ENCODE measurements at regions not wholly inside any gene's neighbourhood (a gene's known extent, or its start where the extent isn't known, plus 50 kb on each side); places are given as distances from the start of the nearest gene placed in this dataset.

DNA sequence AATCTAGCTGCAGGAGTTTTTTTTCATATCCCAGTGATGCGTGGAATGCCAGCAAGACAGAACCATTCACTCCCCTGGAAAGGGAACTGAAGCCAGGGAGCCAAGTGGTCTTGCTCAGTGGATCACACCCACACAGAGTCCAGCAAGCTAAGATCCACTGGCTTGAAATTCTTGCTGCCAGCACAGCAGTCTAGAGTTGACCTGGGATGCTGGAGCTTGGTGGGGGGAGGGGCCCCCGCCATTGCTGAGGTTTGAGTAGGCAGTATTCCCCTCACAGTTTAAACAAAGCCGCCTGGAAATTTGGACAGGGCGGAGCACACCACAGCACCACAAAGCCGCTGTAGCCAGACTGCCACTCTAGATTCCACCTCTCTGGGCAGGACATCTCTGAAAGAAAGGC is 86.9 kb upstream of the STXBP6 start:
- no peak for DNase-seq

GRCh38 chr14:25134184-25134583 is 84.2 kb upstream of the STXBP6 start:
- DNase-seq = no peak

DNA sequence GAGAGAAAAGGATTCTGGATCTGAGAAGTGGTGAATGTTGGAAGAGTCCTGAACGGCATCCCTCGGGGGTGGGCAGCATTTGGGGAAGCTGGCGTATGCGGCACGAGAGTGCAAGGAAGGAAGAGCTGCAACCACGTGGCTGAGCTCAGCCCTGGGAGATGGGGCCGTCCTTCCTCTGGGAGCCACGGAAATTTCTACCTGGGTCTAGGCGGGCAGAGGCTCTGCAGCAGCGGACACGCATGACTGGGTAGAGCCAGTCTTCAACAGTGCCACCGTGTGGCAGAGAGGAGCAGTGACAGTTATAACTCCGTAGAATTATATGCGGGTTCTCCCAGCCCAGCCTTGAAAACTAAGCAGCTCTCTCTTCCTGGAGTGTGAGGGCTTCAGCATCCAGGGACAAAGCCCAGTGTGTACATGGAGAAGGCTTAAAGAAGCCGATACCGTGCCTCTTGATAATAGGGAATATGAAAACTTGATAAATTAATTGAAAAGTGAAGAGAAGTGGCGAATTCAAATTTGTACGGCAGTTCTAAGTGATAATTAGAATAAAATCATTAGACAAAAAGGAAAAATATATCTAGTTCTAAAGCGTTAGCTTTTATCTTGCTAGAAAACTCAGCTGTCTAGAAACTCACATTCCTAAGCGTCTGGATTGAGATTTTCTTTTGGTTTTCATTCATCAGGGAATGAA is 82.9 kb upstream of the STXBP6 start:
- DNase-seq = peak; percentile 71

GRCh38 chr14:25132094-25132493 is 82.1 kb upstream of the STXBP6 start:
- no peak for DNase-seq

DNA sequence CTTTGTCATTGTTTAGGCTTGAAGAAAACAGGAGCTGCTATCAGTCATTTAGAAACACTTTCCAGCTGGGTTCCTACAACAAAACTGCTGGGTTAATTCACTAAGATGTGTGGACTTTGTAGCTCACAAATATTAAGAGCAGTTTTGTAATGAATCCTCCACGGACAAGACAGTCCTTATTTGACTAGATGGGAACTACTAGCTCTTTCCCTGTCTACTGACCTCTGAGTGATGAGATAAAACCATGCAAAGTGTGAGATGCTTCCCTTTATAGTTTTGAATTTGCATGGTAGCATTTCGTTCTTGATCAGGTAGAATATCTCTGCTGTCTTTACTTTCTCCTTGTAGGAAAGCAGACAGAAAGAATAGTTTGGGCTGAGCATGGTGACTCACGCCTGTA is 72.9 kb upstream of the STXBP6 start:
- DNase-seq = no peak

DNA sequence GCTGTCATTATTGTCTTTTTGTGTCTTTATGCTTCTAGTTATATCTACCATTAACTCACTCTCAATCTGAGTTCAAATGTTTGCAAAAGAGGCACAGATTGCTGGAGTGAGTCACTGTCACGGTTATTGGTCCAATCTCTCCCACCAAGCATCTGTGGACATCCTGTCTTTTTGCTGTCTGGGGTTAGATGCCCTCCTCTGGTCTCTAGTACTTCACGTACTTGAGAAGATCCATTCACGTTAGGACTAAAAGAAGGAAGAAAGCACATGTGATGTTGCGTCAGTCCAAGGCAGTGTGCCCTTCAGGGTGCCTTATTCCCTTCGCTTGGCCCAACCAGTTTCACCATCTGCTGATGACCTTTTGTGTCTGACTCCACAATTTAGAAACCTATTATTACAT is 72.3 kb upstream of the STXBP6 start:
- no peak for DNase-seq

- peak; percentile 93 for DNase-seq
These were observed 71.6 kb upstream of the STXBP6 start for GRCh38 chr14:25121337-25122129.

- no peak for DNase-seq
These were observed 70.3 kb upstream of the STXBP6 start for GRCh38 chr14:25120261-25120660.

DNA sequence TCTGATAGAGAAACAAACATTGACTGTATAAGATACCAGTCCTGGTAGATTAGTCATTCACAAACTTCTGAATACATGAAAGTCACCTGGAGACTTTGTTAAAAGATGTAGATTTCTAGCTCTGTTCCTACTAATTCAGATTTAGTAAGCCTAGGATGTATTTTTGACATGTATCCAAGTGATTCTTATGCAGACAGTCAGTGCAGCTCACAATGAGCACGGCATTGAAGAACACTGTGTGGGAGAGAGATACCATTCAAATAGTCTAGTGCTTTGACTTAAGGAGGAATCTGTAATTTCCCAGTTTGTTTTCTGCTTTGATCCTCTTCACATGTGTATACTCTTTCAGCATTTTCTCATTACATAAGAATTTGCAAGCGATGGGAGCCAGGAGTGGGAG is 68.7 kb upstream of the STXBP6 start:
- no peak for DNase-seq

DNA sequence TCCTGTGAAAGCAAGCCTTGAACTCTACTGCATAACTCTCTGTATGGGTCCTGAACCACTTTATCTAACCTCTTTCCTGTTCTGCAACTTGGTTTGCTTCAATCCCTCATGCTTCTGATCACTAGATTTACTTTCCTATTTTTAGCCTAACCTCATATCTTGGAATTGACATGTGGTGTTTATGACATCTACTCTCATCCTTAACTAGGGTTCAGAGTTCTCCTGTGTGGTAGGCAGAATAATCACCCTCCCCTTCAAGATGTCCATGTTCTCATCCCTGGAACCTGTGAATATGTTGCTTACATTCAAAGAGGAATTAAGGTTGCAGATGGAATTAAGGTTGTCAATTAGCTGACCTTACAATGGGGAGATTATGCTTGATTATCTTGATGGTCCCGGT is 67.4 kb upstream of the STXBP6 start:
- DNase-seq = no peak

- DNase-seq = peak; percentile 33
These were observed 66.7 kb upstream of the STXBP6 start for GRCh38 chr14:25116607-25117006.

DNA sequence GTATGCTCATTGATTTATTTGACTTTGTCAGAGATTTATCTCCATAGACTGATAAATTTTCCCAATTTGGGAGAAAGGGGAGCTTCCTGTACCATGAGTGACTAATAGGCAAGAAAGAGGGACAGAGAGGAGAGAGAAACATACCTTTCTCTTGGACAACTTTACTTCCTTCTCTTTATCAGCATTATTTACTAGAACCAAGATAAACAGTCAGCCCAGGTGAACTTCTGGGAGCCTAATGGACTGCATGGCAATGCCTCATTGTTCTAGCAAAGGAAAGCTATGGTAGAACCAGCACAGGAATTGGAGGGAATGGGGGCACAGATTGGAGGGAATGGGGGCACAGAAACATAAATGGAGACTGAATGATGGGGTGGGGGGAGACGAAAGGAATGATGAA is 63.4 kb upstream of the STXBP6 start:
- DNase-seq = no peak

- DNase-seq = peak; percentile 99
These were observed 61.2 kb upstream of the STXBP6 start for GRCh38 chr14:25111061-25111601.

DNA sequence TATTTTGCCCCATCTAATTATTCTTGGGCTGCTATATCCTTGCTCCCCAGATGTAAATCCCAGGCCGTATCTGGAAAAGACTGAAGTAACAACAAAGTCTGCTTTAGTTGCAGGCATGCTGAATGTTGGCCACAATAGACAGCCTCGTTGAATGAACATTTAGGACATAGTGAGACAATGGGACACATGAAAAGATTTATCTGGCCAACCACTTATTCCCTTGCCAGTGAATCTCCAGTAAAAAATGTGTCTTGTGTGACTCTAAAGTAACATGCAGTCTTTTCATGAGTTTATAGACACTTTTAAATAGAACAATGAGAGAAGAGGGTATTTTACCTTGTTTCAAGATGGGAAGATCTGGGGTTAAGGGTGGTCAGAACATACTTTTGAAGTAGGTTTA is 60.2 kb upstream of the STXBP6 start:
- peak; percentile 37 for DNase-seq

DNA sequence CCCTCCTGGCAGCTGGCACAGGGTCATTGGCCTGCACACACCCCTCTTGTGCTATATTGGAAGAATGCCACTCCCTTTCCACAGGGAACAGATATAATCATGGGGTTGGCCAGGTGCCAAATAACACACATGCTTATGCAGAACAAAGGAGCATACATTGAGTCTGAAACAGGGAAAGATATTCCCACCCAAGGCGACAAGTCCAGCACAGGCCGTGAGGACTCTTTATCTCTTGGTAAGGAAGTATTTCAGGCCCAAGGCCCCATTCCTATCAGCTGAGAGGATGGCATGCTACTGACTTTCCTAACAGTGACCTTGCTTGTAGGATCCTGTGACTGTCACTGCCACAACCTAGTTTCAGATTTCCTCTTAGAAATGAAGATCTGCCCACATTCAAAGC is 59.0 kb upstream of the STXBP6 start:
- DNase-seq = peak; percentile 49

GRCh38 chr14:25108291-25108690 is 58.3 kb upstream of the STXBP6 start:
- no peak for DNase-seq

DNA sequence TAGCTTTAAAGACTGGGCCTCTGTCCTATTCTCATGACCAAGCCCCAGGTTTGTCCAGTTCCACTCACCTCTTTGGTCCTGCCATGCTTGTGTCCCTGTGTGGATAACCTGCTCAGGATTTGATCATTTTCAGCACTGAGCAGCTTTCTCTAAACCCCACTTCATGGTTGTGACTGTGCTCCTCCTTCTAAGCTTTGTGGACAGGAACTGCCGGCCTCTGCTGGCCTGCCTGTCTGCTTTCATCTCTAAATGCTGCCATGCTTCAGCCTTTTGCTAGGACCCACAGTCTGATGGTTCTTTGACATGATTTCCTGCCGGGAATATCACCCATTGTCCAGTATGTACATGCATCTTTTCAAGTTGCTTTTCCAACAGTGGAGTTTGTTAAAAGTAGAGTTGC is 53.9 kb upstream of the STXBP6 start:
- no peak for DNase-seq

- no peak for DNase-seq
These were observed 53.3 kb upstream of the STXBP6 start for GRCh38 chr14:25103271-25103670.

DNA sequence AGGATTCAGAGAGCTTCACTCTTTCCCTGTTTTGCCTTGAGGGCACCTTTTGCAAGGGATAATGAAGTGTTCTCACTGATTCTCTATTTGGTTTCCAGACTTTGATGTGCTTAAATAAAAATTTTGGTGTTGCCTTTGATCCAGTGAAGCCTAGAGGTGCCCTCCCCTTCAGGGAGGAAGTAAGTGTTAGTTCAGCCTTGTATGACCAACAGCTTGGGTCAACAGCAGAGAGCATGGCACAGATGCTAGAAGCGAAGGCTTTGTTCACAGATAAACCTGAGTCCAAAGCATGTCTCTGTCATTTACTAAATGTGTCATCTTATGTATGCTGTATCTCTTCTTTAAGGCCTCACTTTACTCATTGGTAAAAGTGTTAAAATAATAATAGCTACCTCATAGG is 52.8 kb upstream of the STXBP6 start:
- no peak for DNase-seq

DNA sequence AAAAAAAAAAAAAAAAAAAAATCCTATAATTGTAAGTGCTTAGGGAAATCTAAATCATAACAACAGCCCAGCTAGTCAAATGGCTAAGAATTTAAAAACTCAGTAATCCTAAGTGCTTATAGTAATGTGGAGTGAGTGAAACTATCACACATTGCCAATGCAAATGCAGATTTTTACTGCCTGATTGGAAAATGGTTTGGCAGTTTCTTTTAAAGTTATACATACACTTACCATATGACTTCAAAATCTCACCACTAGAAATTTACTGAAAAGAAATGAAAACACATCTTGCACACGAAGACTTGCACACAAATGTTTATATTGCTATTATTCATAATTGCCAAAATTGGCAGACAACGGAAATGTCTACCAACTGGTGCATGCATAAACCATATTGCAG is 51.3 kb upstream of the STXBP6 start:
- no peak for DNase-seq

All from fibroblast of skin of abdomen (primary cell).